ENCODE measurements at regions not wholly inside any gene's neighbourhood (a gene's known extent, or its start where the extent isn't known, plus 50 kb on each side); places are given as distances from the start of the nearest gene placed in this dataset.

DNA sequence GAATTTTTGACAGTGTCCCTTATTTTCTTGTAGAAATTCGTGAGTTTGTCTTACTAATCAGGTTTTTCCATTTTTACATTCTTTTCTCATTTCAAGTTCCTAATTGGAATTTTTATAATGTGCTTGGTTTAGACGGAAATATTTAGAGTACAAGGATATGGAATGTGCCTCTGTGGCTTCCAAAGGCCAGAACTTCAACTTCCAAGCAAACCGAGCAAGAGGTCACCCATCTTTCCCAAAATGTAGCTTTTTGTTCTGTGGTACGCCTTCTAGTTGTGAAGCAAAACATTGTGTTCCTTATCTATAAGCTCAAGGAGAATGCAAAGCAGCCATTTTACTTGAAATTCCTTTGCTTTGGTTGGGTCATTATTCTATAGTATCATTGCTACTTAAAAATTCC, 212.8 kb upstream of the PACRGL start:
- TF ChIP-seq CTCF (conservative IDR thresholded peaks at IDR 0.05; ENCODE audit: low read depth, low read length) = no peak
- no peak for TF ChIP-seq RAD21 (IDR thresholded peaks at IDR 0.05; ENCODE audit: low read length)
- no peak for TF ChIP-seq FOS (IDR thresholded peaks at IDR 0.05; ENCODE audit: low read depth, low read length)
- TF ChIP-seq POLR2A (IDR thresholded peaks at IDR 0.05; ENCODE audit: low read depth, low read length) = no peak
- no peak for TF ChIP-seq MXI1 (IDR thresholded peaks at IDR 0.05; ENCODE audit: borderline replicate concordance, low read depth, low read length)
- TF ChIP-seq, protein P1, sequence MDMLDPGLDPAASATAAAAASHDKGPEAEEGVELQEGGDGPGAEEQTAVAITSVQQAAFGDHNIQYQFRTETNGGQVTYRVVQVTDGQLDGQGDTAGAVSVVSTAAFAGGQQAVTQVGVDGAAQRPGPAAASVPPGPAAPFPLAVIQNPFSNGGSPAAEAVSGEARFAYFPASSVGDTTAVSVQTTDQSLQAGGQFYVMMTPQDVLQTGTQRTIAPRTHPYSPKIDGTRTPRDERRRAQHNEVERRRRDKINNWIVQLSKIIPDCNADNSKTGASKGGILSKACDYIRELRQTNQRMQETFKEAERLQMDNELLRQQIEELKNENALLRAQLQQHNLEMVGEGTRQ (IDR thresholded peaks at IDR 0.05; ENCODE audit: low read depth, low read length) = no peak
- no peak for TF ChIP-seq BHLHE40 (IDR thresholded peaks at IDR 0.05; ENCODE audit: low read depth, low read length)
- no peak for TF ChIP-seq SMC3 (IDR thresholded peaks at IDR 0.05; ENCODE audit: low read depth, low read length)
